K562 (cell line): ENCODE measurements at regions not wholly inside any gene's neighbourhood (a gene's known extent, or its start where the extent isn't known, plus 50 kb on each side); places are given as distances from the start of the nearest gene placed in this dataset.

Experiments
- AFF4 ChIP-seq: sonication (generic); formaldehyde crosslinking; IDR thresholded peaks from 2 replicates; pipeline ENCODE4 v1.8.0; 2023; ENCODE audit warnings: mild to moderate bottlenecking, missing genetic modification reagents
- BCLAF1 ChIP-seq, 2 experiments: fragments of 450-650 bp in 1 of 2; IDR thresholded peaks; 2 replicates each; pipeline ENCODE4 v1.6.1; 2011 to 2017; ENCODE audit warnings: low read depth in 2 of 2, antibody characterized with exemption in 1 of 2, borderline replicate concordance in 1 of 2, low read length in 1 of 2, mild to moderate bottlenecking in 1 of 2, mixed read lengths in 1 of 2; ENCODE audit not compliant: control insufficient read depth in 1 of 2
- BRD9 ChIP-seq: fragments of 450-650 bp; IDR thresholded peaks from 2 replicates; pipeline ENCODE4 v1.6.1; 2018; ENCODE audit warnings: low read depth; ENCODE audit not compliant: partially characterized antibody
- CEBPB ChIP-seq: fragments of 450-650 bp; IDR thresholded peaks from 2 replicates; pipeline ENCODE4 v1.6.1; 2016; ENCODE audit warnings: missing genetic modification characterization, missing compliant biosample characterization
- ESRRB ChIP-seq: fragments of 250-450 bp; sonication (Bioruptor Pico); IDR thresholded peaks from 2 replicates; pipeline ENCODE4 v1.5.0; 2020; ENCODE audit warnings: mild to moderate bottlenecking, moderate library complexity, borderline replicate concordance
- FOXP1 ChIP-seq: sonication (generic); formaldehyde crosslinking; IDR thresholded peaks from 2 replicates; pipeline ENCODE4 v1.8.0; 2022; ENCODE audit warnings: mild to moderate bottlenecking, missing genetic modification reagents
- LEF1 ChIP-seq: fragments of 450-650 bp; IDR thresholded peaks from 2 replicates; pipeline ENCODE4 v1.6.1; 2016; ENCODE audit warnings: mild to moderate bottlenecking
- MCM5 ChIP-seq: fragments of 450-650 bp; IDR thresholded peaks from 2 replicates; pipeline ENCODE4 v1.6.1; 2016; ENCODE audit warnings: low read depth
- NR4A1 ChIP-seq, 2 experiments: fragments of 250-450 bp in 1 of 2; fragments of 450-650 bp in 1 of 2; sonication (Bioruptor Pico) in 1 of 2; IDR thresholded peaks; 2 replicates each; pipeline versions ENCODE4 v1.4.0 to v1.6.1; 2016 to 2020; ENCODE audit warnings: mild to moderate bottlenecking in 2 of 2, missing compliant biosample characterization in 1 of 2, missing genetic modification characterization in 1 of 2, moderate library complexity in 1 of 2
- PHB2 ChIP-seq: fragments of 450-650 bp; IDR thresholded peaks from 2 replicates; pipeline ENCODE4 v1.6.1; 2017; ENCODE audit warnings: low read depth
- PKNOX1 ChIP-seq: fragments of 450-650 bp; IDR thresholded peaks from 2 replicates; pipeline ENCODE4 v1.6.1; 2016
- PYGO2 ChIP-seq: fragments of 450-650 bp; IDR thresholded peaks from 2 replicates; pipeline ENCODE4 v1.6.1; 2016; ENCODE audit warnings: mild to moderate bottlenecking, missing genetic modification characterization, moderate library complexity, missing compliant biosample characterization
- SNRNP70 ChIP-seq: fragments of 200-400 bp; formaldehyde crosslinking; optimal IDR thresholded peaks from 2 replicates; pipeline ENCODE3; 2017; ENCODE audit warnings: low read depth, low read length
- TAF7 ChIP-seq: fragments of 450-650 bp; IDR thresholded peaks from 2 replicates; pipeline ENCODE4 v1.6.1; 2016; ENCODE audit warnings: missing genetic modification characterization, missing compliant biosample characterization
- TAL1 ChIP-seq: fragments of 450-650 bp; IDR thresholded peaks from 2 replicates; pipeline ENCODE4 v1.6.1; 2016; ENCODE audit warnings: mild to moderate bottlenecking
- U2AF2 ChIP-seq: fragments of 200-400 bp; formaldehyde crosslinking; optimal IDR thresholded peaks from 2 replicates; pipeline ENCODE3; 2017; ENCODE audit warnings: low read depth, mild to moderate bottlenecking, low read length
- ZFP36 ChIP-seq: fragments of 150-350 bp; IDR thresholded peaks from 2 replicates; pipeline ENCODE4 v1.6.1; 2018; ENCODE audit warnings: low read length, low read depth; ENCODE audit not compliant: partially characterized antibody
- ZNF134 ChIP-seq: fragments of 250-450 bp; sonication (Bioruptor Pico); conservative IDR thresholded peaks from 2 replicates; pipeline ENCODE4 v1.4.0; 2020
- ZNF408 ChIP-seq: fragments of 250-450 bp; sonication (Bioruptor Pico); IDR thresholded peaks from 2 replicates; pipeline ENCODE4 v1.4.0; 2020; ENCODE audit warnings: low read depth, mild to moderate bottlenecking, moderate library complexity
- ZNF589 ChIP-seq: fragments of 200-800 bp; sonication (Bioruptor generic); IDR thresholded peaks from 2 replicates; pipeline ENCODE4 v1.6.1; 2016; ENCODE audit warnings: low read depth, missing genetic modification characterization, missing compliant biosample characterization

GRCh38 chr7:106568680-106569499 lies 92.1 kb downstream of the CCDC71L start (continued):
- peak in 1 of 2 experiments; percentile 86; a peak in 2 of 4 replicates for TF ChIP-seq BCLAF1 (IDR thresholded peaks at IDR 0.05; ENCODE audit: borderline replicate concordance in 1 of 2, control insufficient read depth in 1 of 2, low read depth in 2 of 2, low read length in 1 of 2)
- no peak for TF ChIP-seq MCM5
- TF ChIP-seq ZFP36, result no peak
- no peak for TF ChIP-seq ESRRB (CRISPR knock-in tag)
- no peak for TF ChIP-seq ZNF408 (CRISPR knock-in tag)
- TF ChIP-seq FOXP1 (CRISPR knock-in tag), result peak; percentile 94; the same call in 1 of the 2 replicates
- TF ChIP-seq SNRNP70, result no peak
- peak; percentile 100 for TF ChIP-seq CEBPB (tag)
- TF ChIP-seq TAL1, result peak; percentile 98
- peak; percentile 74 for TF ChIP-seq PYGO2 (tag)
- peak; percentile 99 for TF ChIP-seq BRD9
- peak; percentile 82; the same call in 1 of the 2 replicates for TF ChIP-seq PHB2
- no peak; the same call in 1 of the 2 replicates for TF ChIP-seq NR4A1 (CRISPR knock-in tag; IDR thresholded peaks at IDR 0.05)
- TF ChIP-seq NR4A1 (tag; IDR thresholded peaks at IDR 0.05), result peak; percentile 93
- peak; percentile 98 for TF ChIP-seq PKNOX1
- peak; percentile 98 for TF ChIP-seq ZNF589 (CRISPR knock-in tag)
- TF ChIP-seq LEF1, result peak; percentile 95
- TF ChIP-seq U2AF2, result no peak
- 0 out of 2 replicates have a peak, but pooled peaks have one; percentile 38 for TF ChIP-seq ZNF134 (CRISPR knock-in tag)
- peak; percentile 89 for TF ChIP-seq AFF4 (CRISPR knock-in tag)
- peak; percentile 76 for TF ChIP-seq TAF7 (tag)
